ENCODE measurements at regions not wholly inside any gene's neighbourhood (a gene's known extent, or its start where the extent isn't known, plus 50 kb on each side); places are given as distances from the start of the nearest gene placed in this dataset.

GRCh38 chr11:76604626-76605241 is 65.8 kb downstream of the LRRC32 start (continued):
- TF ChIP-seq SP4 (IDR thresholded peaks at IDR 0.05; ENCODE audit: low read length) (no peak), GABPA (IDR thresholded peaks at IDR 0.05; ENCODE audit: borderline replicate concordance, insufficient read depth, low read length) (no peak), SRF (IDR thresholded peaks at IDR 0.05; ENCODE audit: low read depth, low read length) (no peak), KDM5A (IDR thresholded peaks at IDR 0.05; ENCODE audit: low read length) (no peak), POU5F1 (IDR thresholded peaks at IDR 0.05; ENCODE audit: low read depth, low read length) (no peak), SIX5 (IDR thresholded peaks at IDR 0.05; ENCODE audit: low read depth, low read length) (no peak), MAFK (IDR thresholded peaks at IDR 0.05; ENCODE audit: low read depth, low read length) (no peak), EGR1 (IDR thresholded peaks at IDR 0.05; ENCODE audit: borderline replicate concordance, low read depth, low read length) (no peak), RNF2 (IDR thresholded peaks at IDR 0.05; ENCODE audit: borderline replicate concordance, low read depth, low read length, missing control alignments, poor library complexity, severe bottlenecking) (no peak)

Data from H1 (cell line).